Progenitor cell of endocrine pancreas (in vitro differentiated cells): ENCODE measurements at regions not wholly inside any gene's neighbourhood (a gene's known extent, or its start where the extent isn't known, plus 50 kb on each side); places are given as distances from the start of the nearest gene placed in this dataset.

Source experiments
- DNase-seq: peaks from one replicate; pipeline ENCODE4 v3.0.0; 2021; ENCODE audit warnings: low spot score; ENCODE audit not compliant: unreplicated experiment
- H3K27ac Mint-ChIP-seq: 2 replicates; pipeline ENCODE4 v1.8.0; 2021; ENCODE audit warnings: mild to moderate bottlenecking, moderate library complexity, mixed read lengths
- H3K27me3 Mint-ChIP-seq: 2 replicates; pipeline ENCODE4 v1.8.0; 2021; ENCODE audit warnings: mixed read lengths
- H3K36me3 Mint-ChIP-seq: 2 replicates; pipeline ENCODE4 v1.8.0; 2022; ENCODE audit warnings: mixed read lengths; ENCODE audit not compliant: insufficient read depth
- H3K4me1 Mint-ChIP-seq: 2 replicates; pipeline ENCODE4 v1.8.0; 2021; ENCODE audit warnings: low read depth, mixed read lengths
- H3K4me3 Mint-ChIP-seq: 2 replicates; pipeline ENCODE4 v1.8.0; 2021; ENCODE audit warnings: low read depth, mild to moderate bottlenecking, moderate library complexity, mixed read lengths
- H3K9me3 Mint-ChIP-seq: 2 replicates; pipeline ENCODE4 v1.8.0; 2021; ENCODE audit warnings: low read depth, mixed read lengths
- TF ChIP-seq, protein P1 (sequence below): fragments of 200-600 bp; sonication (generic); IDR thresholded peaks from one replicate; pipeline ENCODE4 v1.5.0; 2021; ENCODE audit warnings: antibody characterized with exemption, mild to moderate bottlenecking; ENCODE audit not compliant: unreplicated experiment

DNA sequence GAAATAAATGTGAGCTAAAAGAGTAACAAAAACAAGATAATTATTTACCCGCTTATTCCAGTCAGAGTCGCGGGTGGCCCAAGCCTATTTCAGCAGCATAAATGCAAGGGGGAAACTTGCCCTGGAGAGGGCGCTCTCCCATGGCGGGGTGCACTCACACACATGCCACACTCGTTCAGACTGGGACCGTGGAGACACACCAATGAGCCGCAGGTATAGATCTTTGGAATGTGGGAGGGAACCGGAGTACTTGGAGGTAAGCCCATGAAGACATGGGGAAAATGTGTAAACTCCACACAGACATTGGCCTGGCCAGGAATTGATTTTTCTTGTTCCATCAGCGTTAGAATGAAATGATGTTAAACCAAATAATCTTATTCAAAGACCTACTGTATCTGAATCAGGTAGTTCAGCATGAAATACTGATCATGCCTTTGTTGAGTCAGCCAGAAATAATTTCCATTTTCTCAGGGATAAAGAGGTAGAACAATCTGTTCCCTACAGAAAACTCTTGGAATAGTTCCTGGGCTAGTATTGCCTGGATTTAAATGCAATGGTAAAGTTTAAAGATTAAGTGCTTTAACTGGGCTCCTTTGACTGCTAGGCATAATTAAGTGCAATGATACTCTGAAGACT lies 191.5 kb downstream of the MCHR2 start:
- H3K4me1 Mint-ChIP-seq, result peaks cover 1% of the 10 kb centered on the region
- H3K36me3 Mint-ChIP-seq, result no peaks in the 10 kb centered on the region
- DNase-seq, result no peak
- no peaks in the 10 kb centered on the region for H3K9me3 Mint-ChIP-seq
- H3K4me3 Mint-ChIP-seq, result no peak overlapping the region
- peaks cover 3% of the 10 kb centered on the region for H3K27me3 Mint-ChIP-seq
- TF ChIP-seq, protein P1, sequence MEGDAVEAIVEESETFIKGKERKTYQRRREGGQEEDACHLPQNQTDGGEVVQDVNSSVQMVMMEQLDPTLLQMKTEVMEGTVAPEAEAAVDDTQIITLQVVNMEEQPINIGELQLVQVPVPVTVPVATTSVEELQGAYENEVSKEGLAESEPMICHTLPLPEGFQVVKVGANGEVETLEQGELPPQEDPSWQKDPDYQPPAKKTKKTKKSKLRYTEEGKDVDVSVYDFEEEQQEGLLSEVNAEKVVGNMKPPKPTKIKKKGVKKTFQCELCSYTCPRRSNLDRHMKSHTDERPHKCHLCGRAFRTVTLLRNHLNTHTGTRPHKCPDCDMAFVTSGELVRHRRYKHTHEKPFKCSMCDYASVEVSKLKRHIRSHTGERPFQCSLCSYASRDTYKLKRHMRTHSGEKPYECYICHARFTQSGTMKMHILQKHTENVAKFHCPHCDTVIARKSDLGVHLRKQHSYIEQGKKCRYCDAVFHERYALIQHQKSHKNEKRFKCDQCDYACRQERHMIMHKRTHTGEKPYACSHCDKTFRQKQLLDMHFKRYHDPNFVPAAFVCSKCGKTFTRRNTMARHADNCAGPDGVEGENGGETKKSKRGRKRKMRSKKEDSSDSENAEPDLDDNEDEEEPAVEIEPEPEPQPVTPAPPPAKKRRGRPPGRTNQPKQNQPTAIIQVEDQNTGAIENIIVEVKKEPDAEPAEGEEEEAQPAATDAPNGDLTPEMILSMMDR, result peak; percentile 41
- no peak overlapping the region for H3K27ac Mint-ChIP-seq

DNA sequence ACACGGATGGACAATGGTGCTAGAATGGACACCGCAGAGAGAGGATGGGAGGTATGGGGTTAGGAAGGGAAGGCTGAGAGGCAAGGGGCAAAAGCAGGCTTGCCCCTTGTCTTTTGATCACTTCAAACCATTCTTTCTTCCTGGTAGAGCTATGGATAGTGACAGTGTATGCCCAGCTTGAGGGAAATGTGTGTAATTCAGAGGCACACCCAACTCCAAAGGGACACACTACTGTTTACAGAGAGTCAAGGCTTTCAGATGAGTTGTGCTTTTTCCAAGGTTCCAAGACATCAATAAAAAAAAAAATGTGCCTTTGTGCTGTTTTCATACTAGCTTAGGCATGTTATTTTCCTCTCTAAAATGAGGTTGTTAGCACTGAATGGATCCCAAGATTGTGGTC lies 185.0 kb downstream of the MCHR2 start:
- TF ChIP-seq, protein P1, result no peak
- H3K9me3 Mint-ChIP-seq, result peaks cover 7% of the 10 kb centered on the region
- peaks cover 11% of the 10 kb centered on the region for H3K27me3 Mint-ChIP-seq
- peaks cover 4% of the 10 kb centered on the region for H3K4me1 Mint-ChIP-seq
- no peaks in the 10 kb centered on the region for H3K36me3 Mint-ChIP-seq
- no peak overlapping the region for H3K27ac Mint-ChIP-seq
- no peak overlapping the region for H3K4me3 Mint-ChIP-seq
- DNase-seq, result no peak

DNA sequence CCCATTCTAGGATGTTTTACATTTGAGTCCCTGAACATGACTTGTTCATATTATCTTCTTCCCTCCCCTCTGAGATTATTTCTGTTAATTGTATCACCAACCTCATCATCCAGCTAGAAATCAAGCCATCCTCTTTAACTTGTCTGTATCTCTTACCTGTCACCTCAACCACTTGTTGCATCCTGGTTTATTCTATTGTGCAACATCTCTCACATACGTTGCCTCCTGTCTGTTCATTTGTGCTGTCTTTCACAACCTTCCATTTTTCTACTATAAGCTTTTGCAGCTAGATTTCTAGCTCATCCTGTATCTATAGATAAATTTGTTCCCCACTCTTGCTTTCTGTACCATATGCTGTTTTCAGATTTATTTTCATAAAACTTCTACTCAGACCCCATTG lies 183.7 kb downstream of the MCHR2 start:
- peaks cover 11% of the 10 kb centered on the region for H3K27me3 Mint-ChIP-seq
- TF ChIP-seq, protein P1, result no peak
- H3K27ac Mint-ChIP-seq, result no peak overlapping the region
- H3K9me3 Mint-ChIP-seq, result peaks cover 7% of the 10 kb centered on the region
- DNase-seq, result no peak
- H3K4me3 Mint-ChIP-seq, result no peak overlapping the region
- peaks cover 4% of the 10 kb centered on the region for H3K4me1 Mint-ChIP-seq
- H3K36me3 Mint-ChIP-seq, result no peaks in the 10 kb centered on the region

DNA sequence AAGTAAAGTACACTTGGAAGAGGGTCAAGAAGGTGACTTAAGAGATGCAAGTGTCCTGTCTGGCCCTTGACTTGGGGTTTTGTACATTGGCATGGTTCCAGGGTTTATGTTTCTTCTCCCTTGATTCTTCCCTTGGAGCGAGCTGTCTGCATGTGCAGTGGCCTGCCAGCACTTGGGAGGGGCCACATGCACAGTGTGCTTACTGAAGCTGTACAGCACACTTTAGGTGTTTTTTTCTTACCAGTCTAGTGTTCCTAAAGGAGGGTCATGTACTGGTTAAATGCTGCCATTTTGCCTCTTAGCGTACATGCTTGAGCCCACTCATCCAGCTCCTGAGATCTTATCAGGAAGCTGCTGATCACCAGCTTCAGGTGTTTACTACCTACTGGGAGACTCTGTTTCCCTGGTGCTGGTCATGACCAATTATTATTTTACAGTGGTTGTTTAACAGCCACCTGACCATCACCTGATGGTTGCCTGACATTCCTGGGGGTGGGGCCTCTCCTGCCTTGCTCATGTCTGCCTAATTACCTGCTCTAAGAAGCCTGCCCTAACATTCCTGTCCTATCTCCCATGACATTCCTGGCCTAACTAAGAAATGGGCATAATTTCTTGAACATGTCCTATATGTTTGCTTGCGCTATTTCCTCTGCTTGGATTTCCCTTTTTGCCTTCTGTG lies 182.9 kb downstream of the MCHR2 start:
- H3K4me1 Mint-ChIP-seq, result peaks cover 4% of the 10 kb centered on the region
- H3K27ac Mint-ChIP-seq, result no peak overlapping the region
- no peaks in the 10 kb centered on the region for H3K36me3 Mint-ChIP-seq
- peaks cover 7% of the 10 kb centered on the region for H3K9me3 Mint-ChIP-seq
- H3K4me3 Mint-ChIP-seq, result no peak overlapping the region
- DNase-seq, result no peak
- TF ChIP-seq, protein P1, result no peak
- peaks cover 11% of the 10 kb centered on the region for H3K27me3 Mint-ChIP-seq

DNA sequence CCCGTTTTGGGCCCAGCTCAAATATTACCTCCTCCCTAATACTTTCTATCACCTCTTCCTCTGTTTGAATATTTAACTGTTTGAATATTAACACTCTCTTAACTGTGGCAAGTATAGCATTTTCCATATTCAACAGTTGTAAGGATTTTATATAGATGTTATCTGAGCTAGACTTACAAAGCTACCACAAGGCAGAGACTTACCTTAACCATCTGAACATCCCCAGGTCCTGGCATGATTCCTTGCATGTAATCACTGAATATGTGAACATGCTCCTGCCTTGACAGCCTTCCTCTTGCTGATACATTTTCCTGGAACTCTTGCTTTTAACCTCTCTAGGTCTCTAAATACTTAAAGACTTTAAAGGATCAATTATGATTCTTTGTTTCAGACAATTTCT lies 182.4 kb downstream of the MCHR2 start:
- Mint-ChIP-seq H3K36me3 (no peaks in the 10 kb centered on the region), H3K9me3 (peaks cover 7% of the 10 kb centered on the region), H3K4me3 (no peak overlapping the region), H3K27me3 (peaks cover 11% of the 10 kb centered on the region), H3K27ac (no peak overlapping the region), H3K4me1 (peaks cover 4% of the 10 kb centered on the region)
- TF ChIP-seq, protein P1, result no peak
- DNase-seq, result no peak
